ENCODE measurements at regions not wholly inside any gene's neighbourhood (a gene's known extent, or its start where the extent isn't known, plus 50 kb on each side); places are given as distances from the start of the nearest gene placed in this dataset.

GRCh38 chr5:164472165-164472564 is 966.7 kb downstream of the MAT2B start:
- Histone ChIP-seq H3K4me1 (ENCODE audit: insufficient read depth, low read length, poor library complexity, severe bottlenecking) (no peaks in the 10 kb centered on the region), H4K20me1 (ENCODE audit: insufficient read depth, low read length) (no peaks in the 10 kb centered on the region), H3K27ac (ENCODE audit: low read depth, low read length, poor library complexity, severe bottlenecking) (no peak overlapping the region), H3K79me2 (ENCODE audit: insufficient read depth, low read depth, low read length) (no peaks in the 10 kb centered on the region), H3K9me3 (ENCODE audit: low read length) (no peaks in the 10 kb centered on the region), H3K4me3 (ENCODE audit: low read depth, low read length, poor library complexity, severe bottlenecking) (no peak overlapping the region), H2AFZ (ENCODE audit: low read length) (no peak overlapping the region), H3K4me2 (ENCODE audit: low read length) (no peak overlapping the region), H3K9me2 (ENCODE audit: insufficient read depth, low read length) (no peaks in the 10 kb centered on the region), H3K36me3 (ENCODE audit: insufficient read depth, low read length) (no peaks in the 10 kb centered on the region)
- ChIA-PET CTCF (ENCODE audit: unreplicated experiment) (no interaction called here), POLR2A (no interaction called here)
- no TSS peak for BruUV-seq (replicated peaks)
- intact Hi-C loops (cut with micrococcal nuclease; ENCODE audit: unreplicated experiment) = no loop called here
- TF ChIP-seq, protein P1, sequence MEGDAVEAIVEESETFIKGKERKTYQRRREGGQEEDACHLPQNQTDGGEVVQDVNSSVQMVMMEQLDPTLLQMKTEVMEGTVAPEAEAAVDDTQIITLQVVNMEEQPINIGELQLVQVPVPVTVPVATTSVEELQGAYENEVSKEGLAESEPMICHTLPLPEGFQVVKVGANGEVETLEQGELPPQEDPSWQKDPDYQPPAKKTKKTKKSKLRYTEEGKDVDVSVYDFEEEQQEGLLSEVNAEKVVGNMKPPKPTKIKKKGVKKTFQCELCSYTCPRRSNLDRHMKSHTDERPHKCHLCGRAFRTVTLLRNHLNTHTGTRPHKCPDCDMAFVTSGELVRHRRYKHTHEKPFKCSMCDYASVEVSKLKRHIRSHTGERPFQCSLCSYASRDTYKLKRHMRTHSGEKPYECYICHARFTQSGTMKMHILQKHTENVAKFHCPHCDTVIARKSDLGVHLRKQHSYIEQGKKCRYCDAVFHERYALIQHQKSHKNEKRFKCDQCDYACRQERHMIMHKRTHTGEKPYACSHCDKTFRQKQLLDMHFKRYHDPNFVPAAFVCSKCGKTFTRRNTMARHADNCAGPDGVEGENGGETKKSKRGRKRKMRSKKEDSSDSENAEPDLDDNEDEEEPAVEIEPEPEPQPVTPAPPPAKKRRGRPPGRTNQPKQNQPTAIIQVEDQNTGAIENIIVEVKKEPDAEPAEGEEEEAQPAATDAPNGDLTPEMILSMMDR (conservative IDR thresholded peaks at IDR 0.05; ENCODE audit: low read length) = no peak
- no peak for TF ChIP-seq EZH2phosphoT487 (IDR thresholded peaks at IDR 0.05; ENCODE audit: borderline replicate concordance, low read depth, low read length)
- no peak for DNase-seq (ENCODE audit: low spot score)

DNA sequence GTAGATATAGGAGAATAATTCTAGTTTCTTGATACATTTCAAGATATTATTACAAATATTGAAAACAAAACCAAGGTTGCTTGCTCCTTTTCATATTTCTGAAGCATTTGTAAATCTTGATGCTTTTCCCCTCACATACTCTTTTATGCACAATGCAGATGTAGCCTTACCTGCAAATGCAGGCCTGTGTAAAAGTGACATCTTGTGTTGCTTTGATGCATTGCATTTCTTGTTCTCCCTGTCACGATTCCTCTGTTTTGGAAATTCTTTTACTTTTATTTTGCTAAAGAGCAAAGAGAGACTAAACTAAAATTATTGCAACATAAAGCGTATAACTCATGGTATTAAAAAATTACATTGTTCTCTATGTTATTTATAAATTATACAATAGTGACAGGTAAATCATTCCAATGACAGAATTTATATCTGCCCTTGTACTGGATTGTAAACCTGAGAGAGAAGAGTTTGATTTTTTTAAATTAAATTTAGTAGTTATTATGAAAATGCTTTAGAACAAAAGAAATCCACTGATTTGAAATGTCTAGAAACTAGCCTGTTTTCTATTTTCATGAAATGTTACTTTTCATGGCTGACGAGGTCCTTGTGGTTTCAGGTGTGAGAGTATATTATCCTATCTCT is 970.0 kb downstream of the MAT2B start:
- H3K79me2 ChIP-seq (ENCODE audit: insufficient read depth, low read depth, low read length) = no peaks in the 10 kb centered on the region
- BruUV-seq (replicated peaks) = no TSS peak
- no peaks in the 10 kb centered on the region for H3K9me2 ChIP-seq (ENCODE audit: insufficient read depth, low read length)
- no peaks in the 10 kb centered on the region for H3K4me1 ChIP-seq (ENCODE audit: insufficient read depth, low read length, poor library complexity, severe bottlenecking)
- TF ChIP-seq, protein P1 (conservative IDR thresholded peaks at IDR 0.05; ENCODE audit: low read length) = peak; percentile 74
- no peak for TF ChIP-seq EZH2phosphoT487 (IDR thresholded peaks at IDR 0.05; ENCODE audit: borderline replicate concordance, low read depth, low read length)
- no peaks in the 10 kb centered on the region for H3K36me3 ChIP-seq (ENCODE audit: insufficient read depth, low read length)
- H3K4me3 ChIP-seq (ENCODE audit: low read depth, low read length, poor library complexity, severe bottlenecking) = no peak overlapping the region
- H2AFZ ChIP-seq (ENCODE audit: low read length) = no peak overlapping the region
- intact Hi-C loops (cut with micrococcal nuclease; ENCODE audit: unreplicated experiment) = no loop called here
- peak; percentile 10 for DNase-seq (ENCODE audit: low spot score)
- ChIA-PET CTCF (ENCODE audit: unreplicated experiment) (no interaction called here), POLR2A (no interaction called here)
- no peak overlapping the region for H3K27ac ChIP-seq (ENCODE audit: low read depth, low read length, poor library complexity, severe bottlenecking)
- no peak overlapping the region for H3K4me2 ChIP-seq (ENCODE audit: low read length)
- no peaks in the 10 kb centered on the region for H4K20me1 ChIP-seq (ENCODE audit: insufficient read depth, low read length)
- H3K9me3 ChIP-seq (ENCODE audit: low read length) = no peaks in the 10 kb centered on the region

DNA sequence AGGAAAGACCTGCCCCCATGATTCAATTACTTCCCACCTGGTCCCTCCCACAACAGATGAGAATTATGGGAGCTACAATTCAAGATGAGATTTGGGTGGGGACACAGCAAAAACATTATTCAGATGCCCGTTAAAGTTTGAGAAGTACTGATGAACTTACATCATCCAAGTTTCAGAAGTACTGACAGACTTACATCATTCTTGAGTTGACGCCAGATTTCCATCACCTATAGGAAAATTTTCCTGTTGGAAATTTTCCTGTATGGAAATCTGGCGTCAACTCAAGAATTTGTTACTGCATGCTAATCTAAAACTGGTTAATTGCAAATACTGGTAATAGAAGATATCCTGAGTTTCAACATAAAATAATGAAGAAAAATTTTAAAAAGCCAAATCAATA is 975.9 kb downstream of the MAT2B start:
- Histone ChIP-seq H3K9me3 (ENCODE audit: low read length) (no peaks in the 10 kb centered on the region), H3K4me3 (ENCODE audit: low read depth, low read length, poor library complexity, severe bottlenecking) (no peak overlapping the region), H3K4me2 (ENCODE audit: low read length) (no peak overlapping the region), H4K20me1 (ENCODE audit: insufficient read depth, low read length) (no peaks in the 10 kb centered on the region), H2AFZ (ENCODE audit: low read length) (no peak overlapping the region), H3K27ac (ENCODE audit: low read depth, low read length, poor library complexity, severe bottlenecking) (no peak overlapping the region), H3K36me3 (ENCODE audit: insufficient read depth, low read length) (no peaks in the 10 kb centered on the region), H3K9me2 (ENCODE audit: insufficient read depth, low read length) (no peaks in the 10 kb centered on the region), H3K4me1 (ENCODE audit: insufficient read depth, low read length, poor library complexity, severe bottlenecking) (no peaks in the 10 kb centered on the region), H3K79me2 (ENCODE audit: insufficient read depth, low read depth, low read length) (no peaks in the 10 kb centered on the region)
- ChIA-PET CTCF (ENCODE audit: unreplicated experiment) (no interaction called here), POLR2A (interaction anchor here (0.7 kb wide), 1 partner anchor 108 kb away, joined by 3 read pairs; no protein-coding TSS in a partner anchor)
- no peak for TF ChIP-seq EZH2phosphoT487 (IDR thresholded peaks at IDR 0.05; ENCODE audit: borderline replicate concordance, low read depth, low read length)
- TF ChIP-seq, protein P1 (conservative IDR thresholded peaks at IDR 0.05; ENCODE audit: low read length) = no peak
- no peak for DNase-seq (ENCODE audit: low spot score)
- intact Hi-C loops (cut with micrococcal nuclease; ENCODE audit: unreplicated experiment) = no loop called here
- no TSS peak for BruUV-seq (replicated peaks)
